Upper lobe of left lung (tissue), 4 donors: ENCODE measurements at regions not wholly inside any gene's neighbourhood (a gene's known extent, or its start where the extent isn't known, plus 50 kb on each side); places are given as distances from the start of the nearest gene placed in this dataset.

Source experiments
- CTCF ChIP-seq, 6 experiments: fragments of 450-650 bp in 4 of 6; fragments of 200-600 bp in 2 of 6; sonication (generic) in 2 of 6; IDR thresholded peaks; one replicate each; pipeline ENCODE4 v1.5.1; 2016 to 2019; ENCODE audit warnings: antibody characterized with exemption in 6 of 6
- EP300 ChIP-seq, 4 donors: sonication (generic); formaldehyde crosslinking; IDR thresholded peaks; one replicate each; pipeline ENCODE4 v1.5.1; 2017; ENCODE audit warnings: antibody characterized with exemption in 4 of 4, control low read depth in 2 of 4

DNA sequence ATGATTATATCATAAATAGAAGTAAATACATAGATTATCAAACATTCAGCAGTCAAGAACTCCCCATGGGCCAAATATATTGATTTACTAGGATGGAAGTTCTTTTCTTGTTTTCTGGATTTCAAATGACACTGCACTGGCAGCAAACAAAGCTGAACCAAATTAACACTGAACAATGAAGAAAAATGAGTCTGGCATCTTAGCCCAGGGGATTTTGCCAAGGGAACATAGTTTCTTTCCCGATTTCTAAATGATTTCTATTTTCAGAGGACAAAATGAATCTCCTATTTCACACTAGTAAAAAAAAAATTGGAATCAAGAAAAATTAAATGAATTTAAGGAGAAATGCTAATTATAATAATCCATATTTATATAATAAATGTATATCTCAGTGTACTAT lies 116.9 kb upstream of the FAM174A start:
- TF ChIP-seq CTCF (IDR thresholded peaks at IDR 0.05) (no peak), EP300 (IDR thresholded peaks at IDR 0.05) (no peak)
